Bronchial epithelial cell (primary cell): ENCODE measurements at regions not wholly inside any gene's neighbourhood (a gene's known extent, or its start where the extent isn't known, plus 50 kb on each side); places are given as distances from the start of the nearest gene placed in this dataset.

ENCODE experiments used
- DNase-seq: peaks from one replicate; pipeline ENCODE4 v3.0.0-alpha.2; 2010; ENCODE audit warnings: low read depth
- FAIRE-seq: peaks from 2 replicates; lab custom pipeline; 2011; peaks lifted over from hg19 to GRCh38; lab: Jason Lieb, UNC
- H3K27me3 ChIP-seq: 2 replicates; pipeline ENCODE4 v1.5.1; 2011; ENCODE audit warnings: low read length; ENCODE audit not compliant: control insufficient read depth, insufficient read depth
- H3K36me3 ChIP-seq: 2 replicates; pipeline ENCODE4 v1.5.1; 2011; ENCODE audit warnings: low read length; ENCODE audit not compliant: control insufficient read depth, insufficient read depth
- H3K4me3 ChIP-seq: 2 replicates; pipeline ENCODE4 v1.5.1; 2011; ENCODE audit warnings: mild to moderate bottlenecking, low read depth, low read length, control low read depth
- TF ChIP-seq, protein P1 (sequence below): IDR thresholded peaks from 2 replicates; pipeline ENCODE4 v1.5.1; 2011; ENCODE audit warnings: mild to moderate bottlenecking, moderate library complexity, low read length, control low read depth, inconsistent platforms; ENCODE audit not compliant: insufficient read depth, severe bottlenecking

DNA sequence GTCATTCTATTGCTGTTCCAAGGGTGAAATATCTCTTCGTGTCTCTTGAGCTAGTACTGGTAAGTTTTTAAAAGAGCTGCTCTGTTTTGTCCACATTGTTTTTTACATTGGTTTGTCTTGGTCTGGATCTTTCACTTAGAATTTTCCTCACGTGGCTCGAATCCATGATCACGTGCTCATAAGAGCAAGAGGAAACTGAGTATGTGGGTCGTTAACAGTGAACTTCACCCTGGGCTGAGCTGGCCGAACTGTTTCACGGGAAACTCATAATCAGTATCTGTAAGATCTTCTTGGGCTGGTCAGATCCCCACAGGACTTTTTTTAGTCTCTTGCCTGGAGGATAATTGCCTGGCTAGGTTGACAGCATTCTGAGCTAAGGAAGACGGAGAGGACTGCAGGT, 77.8 kb upstream of the HELT start:
- TF ChIP-seq, protein P1, sequence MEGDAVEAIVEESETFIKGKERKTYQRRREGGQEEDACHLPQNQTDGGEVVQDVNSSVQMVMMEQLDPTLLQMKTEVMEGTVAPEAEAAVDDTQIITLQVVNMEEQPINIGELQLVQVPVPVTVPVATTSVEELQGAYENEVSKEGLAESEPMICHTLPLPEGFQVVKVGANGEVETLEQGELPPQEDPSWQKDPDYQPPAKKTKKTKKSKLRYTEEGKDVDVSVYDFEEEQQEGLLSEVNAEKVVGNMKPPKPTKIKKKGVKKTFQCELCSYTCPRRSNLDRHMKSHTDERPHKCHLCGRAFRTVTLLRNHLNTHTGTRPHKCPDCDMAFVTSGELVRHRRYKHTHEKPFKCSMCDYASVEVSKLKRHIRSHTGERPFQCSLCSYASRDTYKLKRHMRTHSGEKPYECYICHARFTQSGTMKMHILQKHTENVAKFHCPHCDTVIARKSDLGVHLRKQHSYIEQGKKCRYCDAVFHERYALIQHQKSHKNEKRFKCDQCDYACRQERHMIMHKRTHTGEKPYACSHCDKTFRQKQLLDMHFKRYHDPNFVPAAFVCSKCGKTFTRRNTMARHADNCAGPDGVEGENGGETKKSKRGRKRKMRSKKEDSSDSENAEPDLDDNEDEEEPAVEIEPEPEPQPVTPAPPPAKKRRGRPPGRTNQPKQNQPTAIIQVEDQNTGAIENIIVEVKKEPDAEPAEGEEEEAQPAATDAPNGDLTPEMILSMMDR: no peak
- Histone ChIP-seq H3K27me3 (no peaks in the 10 kb centered on the region), H3K4me3 (no peak overlapping the region), H3K36me3 (no peaks in the 10 kb centered on the region)
- FAIRE-seq (no peak), DNase-seq (no peak)

DNA sequence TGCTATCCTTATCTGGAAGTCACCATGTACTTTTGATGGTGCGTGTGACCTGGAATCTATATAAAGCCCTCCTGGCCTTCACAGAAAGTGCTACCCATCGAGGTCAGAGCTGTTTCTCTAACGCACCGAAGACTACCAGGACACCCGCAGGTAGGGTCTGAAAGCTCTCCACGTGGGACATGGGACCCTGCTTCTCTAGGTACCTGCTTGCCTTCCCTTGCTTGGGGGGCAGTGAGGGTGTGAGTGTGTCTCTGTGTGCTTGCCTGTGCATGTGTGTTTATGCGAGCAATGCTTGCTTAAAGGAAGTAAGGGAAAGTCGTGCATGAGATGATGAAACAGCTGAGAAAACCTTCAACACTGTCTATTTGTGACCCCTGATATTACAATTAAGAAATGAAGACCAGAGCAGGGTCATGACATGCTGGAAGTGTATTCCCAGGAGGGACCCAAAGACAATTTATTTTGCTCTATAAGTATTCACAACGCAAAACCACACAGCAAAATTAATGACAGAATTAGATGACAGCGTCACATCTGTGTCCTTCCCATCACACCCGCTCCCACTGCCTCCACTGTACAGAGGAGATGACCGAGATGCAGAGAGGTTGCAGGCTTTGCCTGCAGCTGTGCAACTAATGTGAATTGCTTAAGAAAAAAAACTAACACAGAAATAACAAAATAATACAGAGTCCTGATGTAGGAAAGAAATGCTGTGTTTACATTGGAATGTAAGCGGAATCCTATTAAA, 76.4 kb upstream of the HELT start:
- H3K36me3 ChIP-seq: no peaks in the 10 kb centered on the region
- FAIRE-seq: no peak
- no peaks in the 10 kb centered on the region for H3K27me3 ChIP-seq
- TF ChIP-seq, protein P1: no peak
- no peak overlapping the region for H3K4me3 ChIP-seq
- no peak for DNase-seq

DNA sequence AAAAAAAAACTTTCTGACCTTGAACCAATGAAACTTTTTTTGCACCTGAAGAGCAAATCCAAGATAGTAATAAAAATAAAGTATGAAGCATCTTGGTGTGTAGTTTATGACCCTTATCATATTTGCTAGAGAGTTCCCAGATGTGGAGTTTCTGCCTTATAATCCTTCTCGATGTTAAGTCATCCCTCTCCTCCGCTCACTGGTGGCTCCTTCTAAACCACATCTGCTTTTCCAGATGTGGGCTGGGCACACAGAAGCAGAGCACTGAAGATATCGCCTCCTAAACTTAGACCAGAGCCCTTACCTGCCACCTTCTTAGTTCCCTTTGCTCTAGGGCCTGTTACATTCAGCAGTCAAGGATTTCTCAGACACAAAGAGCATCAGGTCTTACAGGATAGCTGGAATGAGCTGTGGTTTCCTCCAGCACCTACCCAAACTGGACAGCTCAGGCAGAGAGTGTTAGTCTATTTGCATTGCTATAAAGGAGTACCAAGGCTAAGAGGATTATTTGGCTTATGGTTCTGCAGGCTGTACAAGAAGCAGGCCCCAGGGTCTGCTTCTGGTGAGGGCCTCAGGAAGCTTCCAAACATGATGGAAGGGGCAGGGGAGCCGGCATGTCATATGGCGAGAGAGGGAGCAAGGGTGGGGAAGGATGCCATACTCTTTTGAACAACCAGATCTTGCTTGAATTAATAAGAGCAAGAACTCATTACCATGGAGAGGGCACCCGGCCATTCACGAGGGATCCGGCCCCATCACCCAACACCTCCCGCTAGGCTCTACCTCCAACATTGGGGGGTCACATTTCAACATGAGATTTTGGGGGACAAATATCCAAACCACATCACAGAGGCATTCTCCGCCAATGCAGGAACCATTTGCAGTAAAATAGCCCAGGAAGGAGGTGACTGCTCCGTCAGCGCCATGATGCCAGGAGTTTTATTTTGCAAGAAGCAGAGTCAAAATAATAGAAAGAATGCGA, 75.6 kb upstream of the HELT start:
- no peak for FAIRE-seq
- Histone ChIP-seq H3K27me3 (no peaks in the 10 kb centered on the region), H3K36me3 (no peaks in the 10 kb centered on the region), H3K4me3 (no peak overlapping the region)
- no peak for DNase-seq
- TF ChIP-seq, protein P1: no peak

DNA sequence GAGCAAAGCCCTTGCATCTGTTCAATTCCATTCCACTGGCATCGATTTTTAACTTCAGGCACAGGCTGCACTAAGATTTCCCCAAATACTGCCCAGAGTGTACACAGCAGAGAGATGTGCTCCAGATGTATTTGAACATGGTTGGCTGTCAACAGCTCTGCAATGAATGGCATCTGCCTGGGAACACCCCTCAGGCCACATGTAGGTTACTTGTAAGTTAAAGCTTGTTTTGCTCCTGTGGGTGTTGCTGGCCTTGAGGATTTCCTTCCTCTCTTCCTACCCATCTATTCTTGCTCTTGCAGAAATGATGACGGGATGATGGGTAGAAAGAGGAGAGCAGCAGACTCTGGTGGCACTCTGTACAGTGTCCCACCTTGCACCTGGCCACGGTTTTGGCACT, 69.3 kb upstream of the HELT start:
- FAIRE-seq (no peak), DNase-seq (no peak)
- TF ChIP-seq, protein P1: no peak
- H3K4me3 ChIP-seq: no peak overlapping the region
- H3K27me3 ChIP-seq: no peaks in the 10 kb centered on the region
- H3K36me3 ChIP-seq: no peaks in the 10 kb centered on the region

DNA sequence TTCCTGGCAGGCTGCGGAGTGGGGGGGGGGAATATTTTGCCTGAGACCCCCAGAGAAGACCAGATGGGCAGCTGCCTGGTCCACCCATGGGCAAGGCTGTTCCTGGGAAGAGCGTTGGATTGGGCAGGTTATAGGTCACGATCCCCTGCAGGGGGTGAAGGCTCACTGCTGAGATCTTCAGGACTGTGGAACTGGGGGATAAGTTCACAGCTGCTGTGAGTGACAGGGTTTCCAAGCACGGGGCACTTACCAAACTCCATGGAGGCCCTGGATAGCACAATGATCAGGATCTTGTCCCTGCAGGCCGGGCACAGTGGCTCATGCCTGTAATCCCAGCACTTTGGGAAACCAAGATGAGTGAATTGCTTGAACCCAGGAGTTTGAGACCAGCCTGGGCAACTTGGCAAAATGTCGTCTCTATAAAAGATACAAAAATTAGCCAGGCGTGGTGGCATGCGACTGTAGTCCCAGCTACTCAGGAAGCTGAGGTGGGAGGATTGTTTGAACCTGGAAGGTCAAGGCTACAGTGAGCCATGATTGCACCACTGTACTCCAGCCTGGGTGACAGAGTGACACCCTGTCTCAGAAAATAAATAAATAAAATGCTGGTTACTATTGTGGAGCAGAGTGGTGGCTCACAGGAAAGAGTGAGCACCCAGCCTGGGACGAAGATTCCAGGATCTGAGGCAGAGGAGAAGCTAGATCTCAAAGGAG, 68.0 kb upstream of the HELT start:
- DNase-seq (no peak), FAIRE-seq (no peak)
- H3K4me3 ChIP-seq: no peak overlapping the region
- TF ChIP-seq, protein P1: no peak
- H3K36me3 ChIP-seq: no peaks in the 10 kb centered on the region
- no peaks in the 10 kb centered on the region for H3K27me3 ChIP-seq
